ENCODE measurements at regions not wholly inside any gene's neighbourhood (a gene's known extent, or its start where the extent isn't known, plus 50 kb on each side); places are given as distances from the start of the nearest gene placed in this dataset.

GRCh38 chr6:9463311-9463710 lies 951.6 kb downstream of the TFAP2A start:
- Histone ChIP-seq H2AK5ac (ENCODE audit: low read depth, low read length) (no peak overlapping the region), H3K56ac (ENCODE audit: extremely low read depth, insufficient read depth, low read length) (no peak overlapping the region), H3K14ac (replicated peaks; ENCODE audit: low read depth, low read length) (no peak overlapping the region), H2BK5ac (ENCODE audit: low read depth, low read length, poor library complexity, severe bottlenecking) (no peak overlapping the region), H3K4me2 (ENCODE audit: low read depth, low read length) (no peak overlapping the region), H3K4me3 (ENCODE audit: insufficient read depth, low read depth, low read length) (no peak overlapping the region), H4K20me1 (ENCODE audit: insufficient read depth, low read length) (no peaks in the 10 kb centered on the region), H3K9me1 (ENCODE audit: insufficient read depth, low read length) (no peaks in the 10 kb centered on the region), H3K18ac (ENCODE audit: low read depth, low read length) (no peak overlapping the region), H2BK120ac (ENCODE audit: low read depth, low read length) (no peak overlapping the region), H2BK20ac (ENCODE audit: low read depth, low read length) (no peak overlapping the region), H3K9ac (ENCODE audit: low read depth, low read length) (no peak overlapping the region), H4K91ac (ENCODE audit: insufficient read depth, low read depth, low read length) (no peak overlapping the region), H3K4me1 (ENCODE audit: control insufficient read depth, insufficient read depth, low read length) (no peaks in the 10 kb centered on the region), H3K27ac (ENCODE audit: insufficient read depth, low read length) (no peak overlapping the region), H3K23ac (ENCODE audit: low read depth, low read length) (no peak overlapping the region), H3K9me3 (ENCODE audit: control insufficient read depth, insufficient read depth, low read length) (no peaks in the 10 kb centered on the region), H3K4ac (ENCODE audit: low read depth, low read length) (no peak overlapping the region), H2AFZ (replicated peaks; ENCODE audit: low read length, poor library complexity) (no peak overlapping the region), H2BK15ac (ENCODE audit: low read depth, low read length) (no peak overlapping the region), H3K27me3 (ENCODE audit: control insufficient read depth, insufficient read depth, low read length) (no peaks in the 10 kb centered on the region; the same call in 1 of the 2 replicates), H4K8ac (ENCODE audit: low read depth in 2 of 2, low read length in 2 of 2) (no peak overlapping the region), H2AK9ac (replicated peaks; ENCODE audit: low read depth, low read length, poor library complexity) (no peak overlapping the region), H4K5ac (ENCODE audit: low read depth, low read length) (no peak overlapping the region), H3K36me3 (ENCODE audit: control insufficient read depth, insufficient read depth, low read length) (no peaks in the 10 kb centered on the region), H3K79me1 (ENCODE audit: low read depth in 1 of 2, low read length in 2 of 2) (no peaks in the 10 kb centered on the region)
- no CpG with 5 or more reads among the region's 4 CpGs for WGBS, 2 experiments (ENCODE audit: extremely low coverage in 2 of 2, insufficient read length in 1 of 2)
- DNase-seq (no peak), ATAC-seq (ENCODE audit: low read depth) (no peak)
- CTCF ChIA-PET: no interaction called here
- TF ChIP-seq POLR2A (IDR thresholded peaks at IDR 0.05; ENCODE audit: low read depth, low read length) (no peak), MAZ (IDR thresholded peaks at IDR 0.05; ENCODE audit: borderline replicate concordance, low read depth, low read length) (no peak), RCOR1 (IDR thresholded peaks at IDR 0.05; ENCODE audit: insufficient replicate concordance, low read length) (no peak), NFE2L2 (IDR thresholded peaks at IDR 0.05; ENCODE audit: low read depth, low read length) (no peak), RFX5 (IDR thresholded peaks at IDR 0.05; ENCODE audit: low read depth, low read length) (no peak), BHLHE40 (IDR thresholded peaks at IDR 0.05; ENCODE audit: low read depth, low read length) (no peak), CEBPB (IDR thresholded peaks at IDR 0.05; ENCODE audit: low read depth, low read length) (no peak), MXI1 (IDR thresholded peaks at IDR 0.05; ENCODE audit: borderline replicate concordance, low read depth, low read length) (no peak), CTCF (conservative IDR thresholded peaks at IDR 0.05; ENCODE audit: low read depth, low read length) (no peak), MAFK (IDR thresholded peaks at IDR 0.05; ENCODE audit: low read depth, low read length) (no peak), FOS (IDR thresholded peaks at IDR 0.05; ENCODE audit: low read depth, low read length) (no peak), USF2 (IDR thresholded peaks at IDR 0.05; ENCODE audit: low read depth, low read length) (no peak), RAD21 (IDR thresholded peaks at IDR 0.05; ENCODE audit: low read length) (no peak), ELK1 (IDR thresholded peaks at IDR 0.05; ENCODE audit: borderline replicate concordance, low read depth, low read length) (no peak), CHD1 (IDR thresholded peaks at IDR 0.05; ENCODE audit: low read depth, low read length) (no peak), SMC3 (IDR thresholded peaks at IDR 0.05; ENCODE audit: low read depth, low read length) (no peak)
- intact Hi-C loops (cut with micrococcal nuclease): no loop called here
- POLR2A ChIA-PET (ENCODE audit: unreplicated experiment): no interaction called here
- BruUV-seq (replicated peaks): no TSS peak
- dilution Hi-C loops (cut with HindIII; ENCODE audit: low sequenced_read_pairs, unreplicated experiment): no loop called here
- in situ Hi-C loops (cut with MboI; ENCODE audit: low sequenced_read_pairs): no loop called here
